GM23338 (cell line): ENCODE measurements at regions not wholly inside any gene's neighbourhood (a gene's known extent, or its start where the extent isn't known, plus 50 kb on each side); places are given as distances from the start of the nearest gene placed in this dataset.

Experiments used
- ATAC-seq: fragments of 200-7000 bp; cut with Tn5 transposase; 3 replicates; pipeline ENCODE4 v1.9.1; 2020
- DNase-seq: peaks from one replicate; pipeline ENCODE4 v3.0.0-alpha.2; 2015; ENCODE audit warnings: low spot score
- H2AFZ ChIP-seq: fragments of 200-600 bp; sonication (generic); 2 replicates; pipeline ENCODE4 v1.8.0; 2016; ENCODE audit warnings: antibody characterized with exemption, mild to moderate bottlenecking, moderate library complexity
- H3F3A ChIP-seq: fragments of 200-600 bp; sonication (generic); replicated peaks from 2 replicates; pipeline ENCODE4 v1.8.0; 2017; ENCODE audit warnings: antibody characterized with exemption, mixed run types, low read depth
- H3K27ac ChIP-seq: fragments of 200-600 bp; sonication (generic); 2 replicates; pipeline ENCODE4 v1.6.1; 2016; ENCODE audit warnings: low read depth
- H3K27me3 ChIP-seq: fragments of 200-600 bp; sonication (generic); 2 replicates; pipeline ENCODE4 v1.8.0; 2016; ENCODE audit warnings: mild to moderate bottlenecking, mixed run types, moderate library complexity; ENCODE audit not compliant: insufficient read depth
- H3K36me3 ChIP-seq: fragments of 200-600 bp; sonication (generic); 2 replicates; pipeline ENCODE4 v1.8.0; 2016; ENCODE audit warnings: mild to moderate bottlenecking; ENCODE audit not compliant: insufficient read depth
- H3K4me1 ChIP-seq: fragments of 200-600 bp; sonication (generic); 2 replicates; pipeline ENCODE4 v1.8.0; 2016; ENCODE audit warnings: mild to moderate bottlenecking, moderate library complexity; ENCODE audit not compliant: insufficient read depth
- H3K4me2 ChIP-seq: fragments of 200-600 bp; sonication (generic); 2 replicates; pipeline ENCODE4 v1.7.1; 2017; ENCODE audit warnings: mixed run types
- H3K4me3 ChIP-seq: fragments of 200-600 bp; sonication (generic); 2 replicates; pipeline ENCODE4 v1.6.1; 2016; ENCODE audit warnings: mixed run types
- H3K79me2 ChIP-seq: fragments of 200-600 bp; sonication (generic); replicated peaks from 2 replicates; pipeline ENCODE4 v1.8.0; 2017; ENCODE audit warnings: mild to moderate bottlenecking; ENCODE audit not compliant: insufficient read depth
- H3K9me2 ChIP-seq: fragments of 200-600 bp; sonication (generic); 2 replicates; pipeline ENCODE4 v1.8.0; 2017; ENCODE audit not compliant: insufficient read depth
- H4K20me1 ChIP-seq: fragments of 200-600 bp; sonication (generic); replicated peaks from 2 replicates; pipeline ENCODE4 v1.8.0; 2017; ENCODE audit warnings: mild to moderate bottlenecking; ENCODE audit not compliant: insufficient read depth
- H3K27ac Mint-ChIP-seq: 2 replicates; pipeline ENCODE4 v1.8.0; 2020; ENCODE audit warnings: inconsistent platforms, mild to moderate bottlenecking, moderate library complexity, mixed read lengths
- H3K27me3 Mint-ChIP-seq: 3 replicates; pipeline ENCODE4 v1.8.0; 2022; ENCODE audit warnings: low read depth, mild to moderate bottlenecking, moderate library complexity, mixed read lengths, inconsistent platforms; ENCODE audit not compliant: insufficient read depth, poor library complexity
- H3K36me3 Mint-ChIP-seq: 3 replicates; pipeline ENCODE4 v1.8.0; 2021; ENCODE audit warnings: low read depth, mild to moderate bottlenecking, inconsistent platforms, moderate library complexity, mixed read lengths
- H3K4me1 Mint-ChIP-seq: 3 replicates; pipeline ENCODE4 v1.8.0; 2020; ENCODE audit warnings: mild to moderate bottlenecking, inconsistent platforms, mixed read lengths
- H3K4me3 Mint-ChIP-seq: 3 replicates; pipeline ENCODE4 v1.8.0; 2021; ENCODE audit warnings: moderate library complexity, mild to moderate bottlenecking, inconsistent platforms, mixed read lengths
- H3K9me3 Mint-ChIP-seq: 3 replicates; pipeline ENCODE4 v1.8.0; 2020; ENCODE audit warnings: moderate library complexity, mild to moderate bottlenecking, inconsistent platforms, mixed read lengths
- ETS1 ChIP-seq: IDR thresholded peaks from 2 replicates; pipeline ENCODE4 v1.6.1; 2016; ENCODE audit warnings: antibody characterized with exemption
- EZH2 ChIP-seq: fragments of 200-600 bp; sonication (generic); IDR thresholded peaks from one replicate; pipeline ENCODE4 v1.8.0; 2017; ENCODE audit warnings: antibody characterized with exemption, mild to moderate bottlenecking, low read depth; ENCODE audit not compliant: unreplicated experiment
- JUNB ChIP-seq: IDR thresholded peaks from one replicate; pipeline ENCODE4 v1.6.1; 2016; ENCODE audit warnings: antibody characterized with exemption; ENCODE audit not compliant: unreplicated experiment
- NANOG ChIP-seq: IDR thresholded peaks from 2 replicates; pipeline ENCODE4 v1.6.1; 2016; ENCODE audit warnings: antibody characterized with exemption, borderline replicate concordance
- POLR2AphosphoS5 ChIP-seq: IDR thresholded peaks from 2 replicates; pipeline ENCODE4 v1.6.1; 2016; ENCODE audit warnings: antibody characterized with exemption, low read depth
- REST ChIP-seq: IDR thresholded peaks from one replicate; pipeline ENCODE4 v1.6.1; 2018; ENCODE audit warnings: antibody characterized with exemption; ENCODE audit not compliant: unreplicated experiment
- STAT1 ChIP-seq: IDR thresholded peaks from one replicate; pipeline ENCODE4 v1.6.1; 2016; ENCODE audit warnings: antibody characterized with exemption; ENCODE audit not compliant: unreplicated experiment
- ZNF114 ChIP-seq: fragments of 250-450 bp; sonication (Bioruptor Pico); IDR thresholded peaks from 2 replicates; pipeline ENCODE4 v1.5.0; 2020; ENCODE audit warnings: mild to moderate bottlenecking, moderate library complexity
- ZNF331 ChIP-seq: fragments of 250-450 bp; sonication (Bioruptor Pico); IDR thresholded peaks from 2 replicates; pipeline ENCODE4 v1.5.0; 2020; ENCODE audit warnings: low read depth, mild to moderate bottlenecking, moderate library complexity
- TF ChIP-seq, protein P1 (sequence below), 2 experiments: fragments of 200-600 bp in 1 of 2; sonication (generic) in 1 of 2; conservative IDR thresholded peaks; 2 replicates each; pipeline versions ENCODE4 v1.5.1 to v1.6.1; 2016 to 2017; ENCODE audit warnings: antibody characterized with exemption in 2 of 2, low read depth in 2 of 2, mild to moderate bottlenecking in 2 of 2, moderate library complexity in 1 of 2

DNA sequence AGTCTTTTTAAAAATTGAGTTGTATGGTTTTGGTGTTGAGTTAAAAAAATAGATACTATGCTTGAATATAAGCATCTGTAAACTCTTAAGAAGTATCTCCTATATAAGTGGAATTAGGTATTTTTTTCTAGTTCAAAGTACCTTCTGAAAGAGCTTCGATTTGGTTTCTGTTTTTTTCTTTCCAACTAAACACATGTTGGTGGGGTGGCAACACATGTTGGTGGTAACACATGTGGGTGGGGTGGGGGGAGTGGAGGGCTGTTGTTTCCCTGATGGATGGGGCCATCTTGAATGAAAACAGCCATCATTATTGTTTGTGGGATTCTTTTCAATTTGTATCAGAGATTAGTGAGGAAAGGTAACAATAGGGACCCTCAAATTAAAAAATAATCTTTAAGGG is 178.9 kb downstream of the STK31 start:
- H3K36me3 Mint-ChIP-seq: no peaks in the 10 kb centered on the region
- H3K36me3 ChIP-seq: no peaks in the 10 kb centered on the region
- H3K4me2 ChIP-seq: no peak overlapping the region
- no peak overlapping the region for H3K27ac Mint-ChIP-seq
- no peak for TF ChIP-seq ETS1
- H3F3A ChIP-seq: no peaks in the 10 kb centered on the region
- no peaks in the 10 kb centered on the region for H3K4me1 ChIP-seq
- H2AFZ ChIP-seq: no peak overlapping the region
- no peaks in the 10 kb centered on the region; the same call in 1 of the 2 replicates for H3K9me2 ChIP-seq
- DNase-seq: no peak
- H3K9me3 Mint-ChIP-seq: no peaks in the 10 kb centered on the region
- no peak overlapping the region for H3K27ac ChIP-seq
- no peak overlapping the region for H3K4me3 ChIP-seq
- no peaks in the 10 kb centered on the region for H3K27me3 ChIP-seq
- no peaks in the 10 kb centered on the region for H4K20me1 ChIP-seq
- no peaks in the 10 kb centered on the region; the same call in 2 of the 3 replicates for H3K4me1 Mint-ChIP-seq
- H3K79me2 ChIP-seq: no peaks in the 10 kb centered on the region
- no peaks in the 10 kb centered on the region for H3K27me3 Mint-ChIP-seq
- H3K4me3 Mint-ChIP-seq: no peak overlapping the region
- no peak for ATAC-seq

- Mint-ChIP-seq H3K36me3 (no peaks in the 10 kb centered on the region), H3K27ac (no peak overlapping the region), H3K4me3 (no peak overlapping the region), H3K9me3 (no peaks in the 10 kb centered on the region), H3K27me3 (no peaks in the 10 kb centered on the region), H3K4me1 (peaks cover under 1% of the 10 kb centered on the region; the same call in 1 of the 3 replicates)
- H4K20me1 ChIP-seq: no peaks in the 10 kb centered on the region
- no peaks in the 10 kb centered on the region for H3K36me3 ChIP-seq
- no peaks in the 10 kb centered on the region for H3F3A ChIP-seq
- H3K79me2 ChIP-seq: no peaks in the 10 kb centered on the region
- no peak overlapping the region for H3K4me2 ChIP-seq
- H3K4me3 ChIP-seq: no peak overlapping the region
- no peaks in the 10 kb centered on the region; the same call in 1 of the 2 replicates for H3K9me2 ChIP-seq
- DNase-seq: no peak
- H3K27me3 ChIP-seq: no peaks in the 10 kb centered on the region
- ATAC-seq: no peak
- no peak overlapping the region for H3K27ac ChIP-seq
- H3K4me1 ChIP-seq: no peaks in the 10 kb centered on the region
- no peak overlapping the region for H2AFZ ChIP-seq
- TF ChIP-seq ZNF114 (CRISPR knock-in tag): no peak
- no peak for TF ChIP-seq ETS1
- no peak for TF ChIP-seq ZNF331
- TF ChIP-seq JUNB: no peak
- TF ChIP-seq EZH2: no peak
- TF ChIP-seq STAT1: no peak
- TF ChIP-seq, protein P1, sequence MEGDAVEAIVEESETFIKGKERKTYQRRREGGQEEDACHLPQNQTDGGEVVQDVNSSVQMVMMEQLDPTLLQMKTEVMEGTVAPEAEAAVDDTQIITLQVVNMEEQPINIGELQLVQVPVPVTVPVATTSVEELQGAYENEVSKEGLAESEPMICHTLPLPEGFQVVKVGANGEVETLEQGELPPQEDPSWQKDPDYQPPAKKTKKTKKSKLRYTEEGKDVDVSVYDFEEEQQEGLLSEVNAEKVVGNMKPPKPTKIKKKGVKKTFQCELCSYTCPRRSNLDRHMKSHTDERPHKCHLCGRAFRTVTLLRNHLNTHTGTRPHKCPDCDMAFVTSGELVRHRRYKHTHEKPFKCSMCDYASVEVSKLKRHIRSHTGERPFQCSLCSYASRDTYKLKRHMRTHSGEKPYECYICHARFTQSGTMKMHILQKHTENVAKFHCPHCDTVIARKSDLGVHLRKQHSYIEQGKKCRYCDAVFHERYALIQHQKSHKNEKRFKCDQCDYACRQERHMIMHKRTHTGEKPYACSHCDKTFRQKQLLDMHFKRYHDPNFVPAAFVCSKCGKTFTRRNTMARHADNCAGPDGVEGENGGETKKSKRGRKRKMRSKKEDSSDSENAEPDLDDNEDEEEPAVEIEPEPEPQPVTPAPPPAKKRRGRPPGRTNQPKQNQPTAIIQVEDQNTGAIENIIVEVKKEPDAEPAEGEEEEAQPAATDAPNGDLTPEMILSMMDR (conservative IDR thresholded peaks at IDR 0.05; ENCODE audit: low read depth in 2 of 2): no peak
- no peak for TF ChIP-seq REST
- no peak for TF ChIP-seq POLR2AphosphoS5
- no peak for TF ChIP-seq NANOG
Measured at GRCh38 chr7:23889566-23889965, 179.5 kb downstream of the STK31 start.
